ENCODE measurements at regions not wholly inside any gene's neighbourhood (a gene's known extent, or its start where the extent isn't known, plus 50 kb on each side); places are given as distances from the start of the nearest gene placed in this dataset.

GRCh38 chr13:29903543-29903942 is 53.1 kb upstream of the UBL3 start:
- no peak for DNase-seq (ENCODE audit: low read depth)

- DNase-seq (ENCODE audit: low read depth): no peak
Measured at GRCh38 chr13:29902632-29903305, 52.4 kb upstream of the UBL3 start.

- peak; percentile 96 for DNase-seq (ENCODE audit: low read depth)
Measured at GRCh38 chr13:29901710-29902631, 51.6 kb upstream of the UBL3 start.
